NCI-H146 treated with DMSO at 0.1 percent for 48 hours (cell line): ENCODE measurements at regions not wholly inside any gene's neighbourhood (a gene's known extent, or its start where the extent isn't known, plus 50 kb on each side); places are given as distances from the start of the nearest gene placed in this dataset.
"Not testable (repeated sequence)": the region's sequence is repeated elsewhere in the genome, so short reads cannot be mapped to it uniquely, and the experiment has no call there.

ENCODE experiments used
- DNase-seq: peaks from one replicate; lab custom pipeline; 2025; ENCODE audit not compliant: unreplicated experiment; lab: John Stamatoyannopoulos, UW

GRCh38 chr6:134822920-134823709 lies 126.8 kb downstream of the ALDH8A1 start:
- DNase-seq, result peak; percentile 86

- no peak for DNase-seq
Measured at GRCh38 chr6:134821928-134822864, 127.7 kb downstream of the ALDH8A1 start.

- DNase-seq, result peak; percentile 94
Measured at GRCh38 chr6:134821397-134821796, 128.5 kb downstream of the ALDH8A1 start.

- DNase-seq, result no peak
Measured at GRCh38 chr6:134819863-134820800, 129.8 kb downstream of the ALDH8A1 start.

- DNase-seq, result no peak
Measured at GRCh38 chr6:134819236-134819635, 130.7 kb downstream of the ALDH8A1 start.

GRCh38 chr6:134817448-134817847 lies 132.5 kb downstream of the ALDH8A1 start:
- no peak for DNase-seq

GRCh38 chr6:134816780-134817179 lies 133.1 kb downstream of the ALDH8A1 start:
- no peak for DNase-seq

- DNase-seq, result no peak
Measured at GRCh38 chr6:134816300-134816699, 133.6 kb downstream of the ALDH8A1 start.

- no peak for DNase-seq
Measured at GRCh38 chr6:134814076-134814695, 135.7 kb downstream of the ALDH8A1 start.

GRCh38 chr6:134813146-134813545 lies 136.8 kb downstream of the ALDH8A1 start:
- DNase-seq, result no peak

- DNase-seq, result no peak
Measured at GRCh38 chr6:134810402-134810801, 139.5 kb downstream of the ALDH8A1 start.

- no peak for DNase-seq
Measured at GRCh38 chr6:134809130-134809529, 140.8 kb downstream of the ALDH8A1 start.

GRCh38 chr6:134806180-134806798 lies 143.6 kb downstream of the ALDH8A1 start:
- DNase-seq, result no peak

- DNase-seq, result no peak
Measured at GRCh38 chr6:134805168-134805567, 144.7 kb downstream of the ALDH8A1 start.

- not testable (repeated sequence) for DNase-seq
Measured at GRCh38 chr6:134804311-134804710, 145.6 kb downstream of the ALDH8A1 start.

- no peak for DNase-seq
Measured at GRCh38 chr6:134802426-134803058, 147.4 kb downstream of the ALDH8A1 start.

GRCh38 chr6:134797400-134798113 lies 152.3 kb downstream of the ALDH8A1 start:
- no peak for DNase-seq

- no peak for DNase-seq
Measured at GRCh38 chr6:134795691-134796090, 154.2 kb downstream of the ALDH8A1 start.

- DNase-seq, result no peak
Measured at GRCh38 chr6:134795001-134795400, 154.9 kb downstream of the ALDH8A1 start.
